Prostate gland (tissue), 2 donors: ENCODE measurements at regions not wholly inside any gene's neighbourhood (a gene's known extent, or its start where the extent isn't known, plus 50 kb on each side); places are given as distances from the start of the nearest gene placed in this dataset.

Source experiments
- CTCF ChIP-seq, 4 experiments: fragments of 200-600 bp in 2 of 4; fragments of 450-650 bp in 2 of 4; sonication (generic) in 2 of 4; IDR thresholded peaks; 1 replicate in 3 of 4; 2 replicates in 1 of 4; pipeline ENCODE4 v1.5.1; 2016 to 2019; ENCODE audit warnings: antibody characterized with exemption in 4 of 4, mild to moderate bottlenecking in 2 of 4, moderate library complexity in 2 of 4
- POLR2AphosphoS5 ChIP-seq: sonication (generic); formaldehyde crosslinking; IDR thresholded peaks from one replicate; pipeline ENCODE4 v1.6.1; 2017; ENCODE audit warnings: antibody characterized with exemption

- TF ChIP-seq CTCF (IDR thresholded peaks at IDR 0.05) (no peak), POLR2AphosphoS5 (no peak)
These were observed 68.6 kb upstream of the RAPH1 start for GRCh38 chr2:203603456-203604389.
